ENCODE measurements at regions not wholly inside any gene's neighbourhood (a gene's known extent, or its start where the extent isn't known, plus 50 kb on each side); places are given as distances from the start of the nearest gene placed in this dataset.
"Not testable (repeated sequence)": the region's sequence is repeated elsewhere in the genome, so short reads cannot be mapped to it uniquely, and the experiment has no call there.

DNA sequence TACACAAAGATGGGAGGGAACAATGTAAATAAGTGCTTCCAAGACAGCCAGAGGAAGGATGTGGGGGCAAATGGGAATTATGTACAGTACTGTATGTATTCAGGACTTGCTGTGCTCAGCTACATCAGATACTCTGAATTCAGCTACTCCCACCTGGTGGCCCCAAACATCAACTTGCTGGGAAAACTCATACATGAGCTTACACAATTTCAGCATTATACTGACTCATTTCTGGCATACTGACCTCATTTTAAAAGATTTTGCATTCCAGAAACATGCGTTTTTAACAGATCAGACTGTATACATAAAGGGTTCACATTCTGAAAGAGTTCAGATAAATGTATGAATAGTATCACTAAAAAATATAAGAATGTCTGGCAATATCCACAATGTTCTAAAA, 59.7 kb downstream of the GPX5 start:
- DNase-seq, result no peak

DNA sequence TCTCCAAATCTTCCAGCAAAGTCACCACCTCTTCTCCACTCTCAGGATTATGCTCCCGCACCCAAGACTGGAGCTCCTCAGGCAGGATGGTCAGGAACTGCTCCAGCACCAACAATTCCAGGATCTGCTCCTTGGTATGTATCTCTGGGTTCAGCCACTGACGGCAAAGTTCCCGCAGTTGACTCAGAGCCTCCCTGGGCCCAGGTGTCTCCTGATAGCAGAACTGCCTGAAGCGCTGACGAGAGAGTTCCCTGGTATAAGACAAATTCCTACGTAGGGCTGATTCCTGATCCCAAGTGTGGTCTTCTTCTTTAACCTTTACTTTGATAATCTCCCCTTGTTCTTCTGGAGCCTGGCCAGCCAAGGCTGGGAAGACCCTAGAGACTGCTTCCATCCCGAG, 60.6 kb downstream of the GPX5 start:
- DNase-seq, result no peak

DNA sequence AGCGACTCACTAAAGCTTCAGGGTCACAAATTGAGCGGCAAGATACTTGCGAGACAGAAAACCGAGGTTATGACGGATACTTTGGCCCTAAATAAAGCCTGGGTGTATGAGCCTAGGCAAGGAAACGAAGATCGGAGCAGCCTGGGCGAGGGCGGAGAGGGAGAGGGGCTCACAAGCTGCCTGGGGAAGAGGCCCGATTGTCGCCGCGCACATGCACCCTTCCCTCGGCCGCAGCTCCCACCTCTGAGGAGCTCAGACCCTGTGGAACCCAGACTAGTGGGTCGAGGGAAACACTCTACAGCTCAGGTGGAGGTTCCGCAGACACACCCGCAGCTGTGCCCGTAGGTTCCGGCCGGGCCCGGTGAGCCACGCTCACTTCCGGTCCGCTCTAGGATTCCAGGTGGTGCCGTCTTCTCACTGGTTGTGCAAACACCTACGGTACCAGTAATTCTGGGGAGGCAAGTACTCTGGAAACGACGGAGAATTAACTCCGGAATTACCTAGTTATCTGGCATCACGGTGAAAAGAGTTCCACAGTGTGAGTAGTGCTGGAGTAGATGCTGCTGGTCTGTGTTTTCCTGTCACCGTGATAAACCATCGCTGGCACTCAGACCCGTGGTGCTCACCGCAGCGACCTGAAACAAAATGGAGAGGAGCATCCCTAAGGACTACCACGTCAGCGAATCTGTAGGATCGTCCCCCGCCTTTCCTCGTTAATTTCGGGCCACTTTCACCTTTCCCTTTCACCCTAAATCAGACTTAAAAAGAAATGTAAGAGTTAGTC, 61.5 kb downstream of the GPX5 start:
- no peak for DNase-seq

DNA sequence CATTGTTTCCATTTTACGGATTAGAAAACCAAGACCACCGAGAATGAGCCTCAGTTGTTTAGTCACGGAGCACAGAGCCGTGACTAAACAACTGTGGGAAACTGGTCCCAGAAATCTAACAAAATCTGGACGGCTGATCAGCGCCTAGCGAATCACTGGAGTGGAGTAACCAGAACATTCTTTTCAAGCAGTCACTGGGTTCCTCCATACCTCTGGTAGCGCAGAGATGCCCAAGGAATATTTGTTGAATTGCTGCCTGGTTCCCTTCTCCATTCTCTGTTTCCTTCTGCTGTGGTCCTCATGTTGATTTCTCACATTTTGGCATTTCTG, 62.0 kb downstream of the GPX5 start:
- DNase-seq, result no peak

DNA sequence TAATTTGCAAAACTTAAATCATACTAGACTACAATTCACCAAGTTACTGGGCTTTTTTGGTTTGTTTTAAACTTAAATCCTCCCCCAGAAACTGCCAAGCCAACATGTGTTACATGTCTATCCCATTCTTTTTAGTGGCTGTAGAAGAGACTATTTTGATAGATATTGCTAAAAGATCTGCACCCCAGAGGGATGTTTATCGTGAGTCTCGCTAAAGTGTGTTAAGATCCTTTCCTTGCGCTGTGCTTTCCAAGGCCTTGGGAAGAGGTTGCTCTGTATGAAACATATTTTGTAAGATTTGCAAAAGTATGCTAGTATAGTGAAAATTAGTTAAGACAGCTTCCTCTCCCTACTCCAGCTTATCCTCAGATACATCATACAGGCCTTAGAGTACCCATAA, 63.0 kb downstream of the GPX5 start:
- DNase-seq, result no peak

DNA sequence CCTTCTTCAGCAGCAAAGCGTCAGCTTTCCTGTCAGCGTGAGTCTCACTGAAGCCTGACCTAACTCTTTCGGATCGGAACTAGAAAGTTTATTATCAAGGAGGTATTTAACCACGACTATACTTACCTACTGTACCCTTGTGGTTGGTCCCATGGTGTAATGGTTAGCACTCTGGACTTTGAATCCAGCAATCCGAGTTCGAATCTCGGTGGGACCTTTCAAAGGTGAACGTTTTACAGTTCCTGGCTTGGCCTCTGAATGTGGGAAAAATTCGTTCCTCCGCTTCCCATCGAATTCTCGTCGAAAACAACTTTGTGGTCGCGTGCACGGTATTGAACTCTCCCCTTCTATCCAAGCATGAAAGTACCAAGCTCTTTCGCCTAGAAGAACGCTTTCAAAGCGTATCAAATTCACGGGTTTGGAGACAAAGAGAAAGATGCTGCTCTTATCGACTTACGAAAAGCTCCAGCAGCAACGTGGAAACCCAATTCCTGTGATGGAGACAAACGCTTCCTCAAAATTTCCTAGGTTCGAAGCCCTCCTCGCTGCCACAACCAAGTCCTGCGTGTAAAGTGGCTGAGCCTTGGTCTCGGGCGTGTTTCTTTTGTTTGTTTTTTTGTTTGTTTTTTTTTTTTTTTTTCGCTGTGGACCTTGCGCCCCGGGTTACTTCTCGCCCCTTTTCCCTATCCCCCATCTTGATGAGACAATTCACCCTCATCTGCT, 63.7 kb downstream of the GPX5 start:
- no peak for DNase-seq

DNA sequence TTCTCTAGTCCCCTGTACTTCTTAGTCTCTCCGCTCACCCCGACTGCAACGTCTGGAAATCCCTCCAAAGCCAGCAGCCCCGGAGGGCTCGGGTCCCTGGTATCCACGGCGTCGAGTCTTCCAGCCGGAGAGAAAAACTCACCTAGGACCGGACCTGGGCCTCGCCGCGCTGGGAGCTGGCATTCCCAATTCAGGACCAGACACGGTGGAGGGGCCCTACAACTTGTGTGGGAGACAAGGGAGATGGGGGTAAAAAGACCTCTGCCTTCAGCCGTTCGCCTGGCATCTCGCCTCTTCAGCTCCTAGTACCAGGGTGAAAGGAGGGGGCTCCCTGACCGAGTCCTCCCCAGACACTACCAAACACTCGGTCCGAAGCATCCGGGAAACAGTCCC, 64.3 kb downstream of the GPX5 start:
- DNase-seq, result no peak

DNA sequence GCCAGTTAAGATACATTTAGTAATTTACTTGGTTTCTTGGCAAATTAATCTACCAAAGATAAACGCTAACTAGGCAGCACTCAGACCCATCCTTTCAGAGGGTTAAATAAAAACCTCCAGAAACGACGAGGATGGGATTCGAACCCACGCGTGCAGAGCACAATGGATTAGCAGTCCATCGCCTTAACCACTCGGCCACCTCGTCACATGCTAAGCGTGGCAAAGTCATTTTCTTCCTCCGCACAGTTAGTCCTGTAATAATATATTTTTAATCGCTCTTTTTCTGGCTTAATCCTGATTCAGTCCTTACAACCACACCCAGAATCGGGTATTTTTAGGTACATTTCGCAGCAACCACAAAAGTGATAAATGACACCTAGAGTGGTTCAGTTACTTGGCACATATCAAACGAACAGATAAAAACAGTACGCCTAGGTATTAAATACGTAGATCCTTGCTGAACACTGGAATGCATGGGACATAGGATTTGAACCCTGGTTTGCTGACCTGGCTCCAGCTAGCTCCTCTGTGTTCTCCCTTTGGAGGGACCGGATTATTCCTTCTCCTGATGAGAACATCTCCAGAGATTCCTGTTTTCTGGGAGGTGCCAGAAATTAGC, 71.6 kb downstream of the GPX5 start:
- no peak for DNase-seq

DNA sequence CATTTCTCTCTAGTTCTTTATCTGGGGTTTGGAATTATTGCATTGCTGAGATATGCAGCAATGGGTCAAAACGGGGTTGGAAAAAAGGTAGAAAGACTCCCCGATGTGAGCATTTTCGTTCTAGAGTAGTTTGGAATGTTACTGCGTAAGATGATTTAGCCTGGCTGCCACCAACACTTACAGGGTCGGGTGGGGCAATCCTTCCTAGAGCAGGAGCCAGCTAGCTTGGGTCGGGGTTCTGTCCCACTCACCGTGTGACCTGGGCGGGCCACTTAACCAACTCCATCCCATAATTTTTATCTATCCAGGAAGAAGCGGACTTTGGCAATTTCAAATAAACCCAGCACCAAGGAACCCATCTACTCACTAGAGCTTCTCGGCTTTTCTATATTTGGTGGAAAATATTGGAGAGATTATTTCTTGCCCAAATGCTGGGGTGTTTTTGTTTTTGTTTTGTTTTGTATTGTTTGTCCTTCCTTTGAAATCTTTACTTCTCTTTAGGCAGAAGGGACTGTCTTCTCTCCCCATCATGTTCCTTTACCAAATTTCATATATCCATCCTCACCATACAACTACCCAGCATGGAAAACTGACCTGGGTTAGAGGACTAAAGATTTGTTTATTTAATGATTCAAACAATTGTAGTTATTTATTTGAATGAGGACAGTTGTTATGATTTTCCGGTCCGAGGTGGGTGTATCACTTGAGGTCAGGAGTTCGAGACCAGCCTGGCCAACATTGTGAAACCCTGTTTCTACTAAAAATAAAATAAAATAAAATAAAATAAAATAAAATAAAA, 72.4 kb downstream of the GPX5 start:
- no peak for DNase-seq

DNA sequence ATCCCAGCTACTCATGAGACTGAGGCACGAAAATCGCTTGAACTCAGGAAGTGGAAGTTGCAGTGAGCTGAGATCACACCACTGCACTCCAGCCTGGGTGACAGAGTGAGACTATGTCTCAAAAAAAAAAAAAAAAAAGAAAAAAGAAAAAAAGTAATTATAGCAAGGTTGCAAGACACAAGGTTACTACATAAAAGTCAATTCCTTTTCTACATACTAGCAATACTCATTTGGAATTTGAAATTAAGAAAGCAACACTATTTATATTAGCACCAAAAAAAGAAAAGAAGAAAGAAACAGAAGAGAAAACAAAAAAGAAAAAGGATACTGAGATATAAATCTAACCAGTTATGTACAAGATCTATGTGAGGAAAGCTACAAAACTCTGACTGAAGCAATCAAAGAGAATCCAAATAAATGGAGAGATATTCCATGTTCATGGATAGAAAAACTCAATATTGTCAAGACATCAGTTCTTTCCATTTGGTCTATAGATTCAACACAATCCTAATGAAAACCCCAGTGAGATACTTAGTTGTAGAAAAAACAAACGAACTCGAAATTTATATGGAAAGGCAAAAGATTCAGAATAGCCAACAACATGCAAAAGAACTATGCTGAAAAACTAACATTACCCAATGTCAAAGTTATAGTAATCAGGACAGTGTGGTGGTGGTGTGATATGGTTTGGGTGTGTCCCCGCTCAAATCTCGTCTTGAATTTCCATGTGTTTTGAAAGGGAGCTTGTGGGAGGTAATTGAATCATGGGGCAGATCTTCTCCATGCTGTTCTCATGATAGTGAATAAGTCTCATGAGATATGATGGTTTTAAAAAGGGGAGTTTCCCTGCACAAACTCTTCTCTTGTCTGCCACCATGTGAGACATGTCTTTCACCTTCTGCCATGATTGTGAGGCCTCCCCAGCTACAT, 73.3 kb downstream of the GPX5 start:
- no peak for DNase-seq

DNA sequence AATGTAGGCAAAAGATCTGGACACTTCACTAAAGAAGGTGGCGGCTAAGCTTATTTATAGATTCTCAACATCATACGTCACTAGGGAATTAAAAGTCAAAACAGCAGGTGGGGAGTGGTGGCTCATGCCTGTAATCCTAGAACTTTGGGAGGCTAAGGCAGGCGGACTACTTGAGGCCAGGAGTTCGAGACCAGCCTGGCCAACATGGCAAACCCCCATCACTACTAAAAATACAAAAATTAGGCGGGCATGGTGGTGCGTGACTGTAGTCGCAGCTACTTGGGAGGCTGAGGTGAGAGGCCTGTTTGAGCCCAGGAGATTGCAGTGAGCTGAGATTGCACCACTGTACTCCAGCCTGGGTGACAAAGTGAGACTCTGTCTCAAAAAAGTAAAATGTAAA, 74.6 kb downstream of the GPX5 start:
- no peak for DNase-seq

DNA sequence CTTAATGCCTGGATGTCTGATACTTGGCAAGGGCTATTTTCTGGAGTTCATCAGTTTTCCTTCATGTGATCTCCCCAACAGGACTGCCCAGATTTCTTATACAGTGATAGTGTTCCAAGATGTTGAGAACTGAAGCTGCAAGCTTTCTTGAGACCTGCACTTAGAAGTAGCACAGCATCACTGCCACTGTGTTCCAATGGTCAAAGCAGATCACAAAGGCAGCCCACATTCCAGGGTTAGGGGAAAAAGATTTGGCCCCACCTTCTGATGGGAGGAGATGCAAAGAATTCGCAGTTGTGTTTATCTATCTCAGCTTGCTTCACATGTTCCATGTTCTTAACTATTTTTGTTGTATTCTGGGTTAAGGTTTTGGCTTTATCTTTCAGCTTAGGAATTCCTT, 78.2 kb downstream of the GPX5 start:
- no peak for DNase-seq

DNA sequence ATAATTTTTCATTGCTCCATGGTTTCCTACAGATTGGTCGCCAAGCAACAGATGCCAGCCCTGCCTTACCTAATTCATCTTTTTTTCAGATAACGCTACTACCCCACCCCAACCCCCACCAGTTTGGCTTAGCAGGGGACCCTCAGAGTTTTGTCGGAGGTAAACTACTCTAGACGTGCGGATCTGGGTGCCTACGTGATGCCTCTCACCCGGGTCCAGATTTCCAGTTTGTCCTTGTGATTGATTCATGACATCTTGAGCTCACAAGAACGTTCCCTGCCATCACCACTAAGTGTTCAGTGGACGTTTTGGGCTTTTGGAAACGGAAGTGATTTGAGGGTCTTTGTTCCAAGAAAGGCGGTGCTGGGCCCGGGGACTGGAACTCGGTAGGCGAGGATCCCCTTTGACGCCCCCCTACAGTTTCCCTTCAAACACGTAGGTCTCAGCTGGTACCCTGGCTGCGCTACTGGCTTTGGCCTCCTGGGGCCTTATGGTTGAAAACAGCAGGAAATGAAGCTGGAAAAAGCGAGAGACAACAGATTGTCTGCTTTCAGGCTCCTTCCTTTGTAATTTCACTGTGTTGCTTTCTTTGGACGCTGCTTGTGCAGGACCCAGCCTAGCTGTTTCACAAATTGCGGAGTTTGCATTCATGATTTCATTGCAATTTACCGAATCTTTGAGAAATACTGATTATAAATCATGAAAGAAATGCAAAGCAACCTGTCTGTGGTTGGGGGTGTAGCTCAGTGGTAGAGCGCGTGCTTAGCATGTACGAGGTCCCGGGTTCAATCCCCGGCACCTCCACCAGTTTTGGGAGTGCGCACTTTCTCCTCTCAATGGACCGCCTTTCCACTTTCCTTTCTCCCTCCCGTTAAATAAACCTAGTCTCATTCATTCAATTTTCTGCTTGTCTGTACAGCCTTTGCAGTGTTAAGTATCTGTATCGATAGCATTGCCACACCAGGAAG, 81.0 kb downstream of the GPX5 start:
- DNase-seq, result no peak

DNA sequence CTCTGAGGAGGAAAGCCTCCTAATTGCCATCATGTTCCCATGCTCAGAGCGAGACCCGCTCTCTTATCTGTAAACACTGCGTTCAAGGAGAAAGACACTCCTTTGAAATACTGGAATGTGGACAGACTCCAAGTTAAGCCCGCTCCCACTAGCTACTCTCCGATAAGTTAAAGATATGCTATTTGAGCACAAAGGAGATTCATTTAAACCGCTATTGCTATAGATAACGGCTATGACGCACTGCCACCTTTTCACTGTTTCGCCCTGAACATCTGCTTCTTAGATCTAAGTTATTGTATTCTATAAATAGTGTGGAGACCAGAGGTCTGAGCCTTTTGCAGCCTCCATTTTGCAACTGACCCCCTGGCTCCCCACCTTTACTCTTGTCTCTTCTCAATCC, 82.3 kb downstream of the GPX5 start:
- no peak for DNase-seq

DNA sequence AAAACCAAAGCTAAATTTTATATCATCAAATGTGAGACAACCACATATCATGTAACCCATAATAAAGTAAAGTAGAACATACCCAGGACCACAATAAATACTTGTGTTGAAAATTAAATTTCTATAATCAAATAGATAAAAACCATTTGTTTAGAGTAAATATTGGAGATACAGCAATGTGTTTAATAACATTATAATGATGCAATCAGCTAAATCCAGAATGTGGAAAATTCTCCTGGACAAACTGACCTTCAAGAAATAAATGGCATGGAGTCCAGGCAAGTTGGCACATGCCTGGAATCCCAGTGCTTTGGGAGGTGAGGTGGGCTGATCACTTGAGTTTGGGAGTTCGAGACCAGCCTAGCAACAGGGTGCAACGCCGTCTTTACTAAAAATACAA, 84.0 kb downstream of the GPX5 start:
- DNase-seq, result no peak

DNA sequence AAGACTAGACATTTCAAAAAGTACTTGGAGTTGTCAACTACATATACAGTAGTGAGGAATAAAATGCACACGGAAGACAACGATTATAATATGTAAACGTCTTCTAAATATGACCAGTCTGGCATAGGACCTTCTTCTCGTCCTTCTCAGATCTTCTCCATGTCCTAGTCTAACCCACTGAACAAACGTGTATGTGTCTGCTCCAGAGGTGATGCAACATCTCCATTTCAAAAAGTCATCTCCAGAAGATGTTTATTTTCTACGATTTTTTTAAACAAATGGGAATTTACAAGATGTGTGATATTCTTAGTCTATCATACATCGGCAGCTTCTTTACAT, 89.9 kb downstream of the GPX5 start:
- no peak for DNase-seq

DNA sequence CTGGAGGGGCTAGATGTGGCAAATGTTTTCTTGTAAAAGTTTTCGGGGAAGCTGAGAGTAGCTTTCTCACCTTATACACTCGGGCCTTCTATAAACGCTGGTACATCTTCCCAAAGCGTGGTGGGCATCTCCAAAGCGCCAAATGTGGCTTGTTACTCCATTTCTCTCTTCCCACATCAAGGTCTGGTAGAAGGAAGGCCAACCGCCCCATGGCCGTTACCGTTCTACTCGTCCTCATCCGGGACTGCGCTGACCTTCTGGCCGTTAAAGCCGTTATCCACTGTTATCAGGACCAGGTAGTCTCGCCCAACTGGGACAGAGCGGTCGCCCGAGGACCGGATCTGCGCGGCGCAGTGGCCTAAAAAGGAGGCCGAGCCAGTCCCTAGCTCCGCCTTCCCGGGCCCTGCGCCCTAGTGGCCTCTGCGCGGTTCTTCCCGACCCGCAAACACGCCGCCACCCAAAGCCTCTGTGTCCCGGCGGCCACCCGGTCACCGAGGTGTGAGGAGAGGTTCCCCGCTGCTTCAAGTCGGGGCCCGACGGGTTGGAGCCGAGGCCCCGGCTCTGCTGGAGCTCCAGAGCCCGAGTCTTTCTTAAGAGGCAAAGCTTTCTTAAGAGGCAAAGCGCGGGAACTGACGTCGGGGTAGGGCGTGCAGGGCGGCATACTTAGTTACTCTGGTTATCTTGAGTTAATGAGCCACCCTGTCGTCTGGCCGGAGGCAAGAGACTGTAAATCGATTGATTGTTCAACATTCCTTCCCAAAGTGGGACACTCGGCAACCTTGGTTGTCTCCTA, 90.5 kb downstream of the GPX5 start:
- DNase-seq, result no peak

DNA sequence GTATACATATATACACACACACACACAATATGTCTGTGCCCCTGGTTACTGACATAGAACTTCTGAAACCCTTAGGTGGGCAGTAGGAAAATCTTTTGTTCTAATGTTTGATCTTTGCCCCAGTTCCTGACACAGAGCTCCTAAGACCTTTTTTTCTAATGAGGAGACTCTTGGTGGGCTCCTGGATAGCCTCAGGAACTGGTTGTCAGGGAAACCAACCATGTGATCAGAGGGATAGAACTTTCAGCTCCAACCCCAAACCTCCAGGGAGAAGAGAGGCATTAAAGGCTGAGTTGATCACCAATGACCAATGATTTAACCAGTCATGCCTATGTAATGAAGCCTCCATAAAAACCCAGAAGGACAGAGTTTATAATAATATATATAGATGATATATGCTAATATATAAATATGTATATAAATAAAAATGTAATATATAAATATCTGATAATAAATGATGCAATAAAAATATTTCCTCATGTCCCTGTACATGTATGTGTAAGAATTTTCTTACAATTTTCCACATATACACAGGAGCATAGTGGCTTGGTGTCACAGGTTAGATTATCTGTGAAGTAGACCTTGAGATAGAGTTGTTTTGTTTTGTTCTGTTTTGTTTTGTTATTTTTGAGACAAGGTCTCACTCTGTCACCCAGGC, 93.3 kb downstream of the GPX5 start:
- no peak for DNase-seq

DNA sequence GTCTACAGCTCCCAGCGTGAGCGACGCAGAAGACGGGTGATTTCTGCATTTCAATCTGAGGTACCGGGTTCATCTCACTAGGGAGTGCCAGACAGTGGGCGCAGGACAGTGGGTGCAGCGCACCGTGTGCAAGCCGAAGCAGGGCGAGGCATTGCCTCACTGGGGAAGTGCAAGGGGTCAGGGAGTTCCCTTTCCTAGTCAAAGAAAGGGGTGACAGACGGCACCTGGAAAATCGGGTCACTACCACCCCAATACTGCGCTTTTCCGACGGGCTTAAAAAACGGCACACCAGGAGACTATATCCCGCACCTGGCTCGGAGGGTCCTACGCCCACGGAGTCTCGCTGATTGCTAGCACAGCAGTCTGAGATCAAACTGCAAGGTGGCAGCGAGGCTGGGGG, 95.6 kb downstream of the GPX5 start:
- not testable (repeated sequence) for DNase-seq

DNA sequence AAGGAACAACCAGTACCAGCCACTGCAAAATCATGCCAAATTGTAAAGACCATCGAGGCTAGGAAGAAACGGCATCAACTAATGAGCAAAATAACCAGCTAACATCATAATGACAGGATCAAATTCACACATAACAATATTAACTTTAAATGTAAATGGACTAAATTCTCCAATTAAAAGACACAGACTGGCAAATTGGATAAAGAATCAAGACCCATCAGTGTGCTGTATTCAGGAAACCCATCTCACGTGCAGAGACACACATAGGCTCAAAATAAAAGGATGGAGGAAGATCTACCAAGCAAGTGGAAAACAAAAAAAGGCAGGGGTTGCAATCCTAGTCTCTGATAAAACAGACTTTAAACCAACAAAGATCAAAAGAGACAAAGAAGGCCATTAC, 97.6 kb downstream of the GPX5 start:
- DNase-seq, result not testable (repeated sequence)

Data from NCI-H510A (cell line).